Heart left ventricle (tissue), 16 donors: ENCODE measurements at regions not wholly inside any gene's neighbourhood (a gene's known extent, or its start where the extent isn't known, plus 50 kb on each side); places are given as distances from the start of the nearest gene placed in this dataset.

Experiments used
- ATAC-seq, 4 donors: fragments of 200-7000 bp; cut with Tn5 transposase; one replicate each; pipeline ENCODE4 v1.9.1; 2020 to 2022; ENCODE audit warnings: moderate library complexity in 4 of 4, mild to moderate bottlenecking in 3 of 4, moderate number of reproducible peaks in 1 of 4
- DNase-seq, 5 donors: peaks; one replicate each; pipeline ENCODE4 v3.0.0-alpha.2; 2020
- H3K27ac ChIP-seq, 12 donors: fragments of 200-600 bp; sonication (generic) in 4 of 12; one replicate each; pipeline versions ENCODE4 v1.5.0 to v1.8.0; 2016 to 2022; ENCODE audit warnings: mild to moderate bottlenecking in 2 of 12
- H3K27me3 ChIP-seq, 9 donors: fragments of 200-600 bp; sonication (generic) in 2 of 9; one replicate each; pipeline versions ENCODE4 v1.5.1 to v1.8.0; 2016 to 2022; ENCODE audit warnings: mild to moderate bottlenecking in 3 of 9
- H3K36me3 ChIP-seq, 9 donors: fragments of 200-600 bp; sonication (generic) in 2 of 9; one replicate each; pipeline versions ENCODE4 v1.5.0 to v1.8.0; 2018 to 2022; ENCODE audit warnings: mild to moderate bottlenecking in 2 of 9
- H3K4me1 ChIP-seq, 12 donors: fragments of 200-600 bp; sonication (generic) in 4 of 12; one replicate each; pipeline versions ENCODE4 v1.5.0 to v1.8.0; 2016 to 2022; ENCODE audit warnings: mild to moderate bottlenecking in 3 of 12
- H3K4me3 ChIP-seq, 12 donors: fragments of 200-600 bp; sonication (generic) in 4 of 12; one replicate each; pipeline versions ENCODE4 v1.5.0 to v1.8.0; 2017 to 2022; ENCODE audit warnings: mild to moderate bottlenecking in 9 of 12, moderate library complexity in 4 of 12
- H3K9me3 ChIP-seq, 12 donors: fragments of 200-600 bp; sonication (generic) in 4 of 12; one replicate each; pipeline versions ENCODE4 v1.5.0 to v1.8.0; 2016 to 2022; ENCODE audit warnings: mild to moderate bottlenecking in 1 of 12
- POLR2A ChIP-seq, 2 donors: fragments of 450-650 bp; IDR thresholded peaks; one replicate each; pipeline ENCODE4 v1.6.1; 2017; ENCODE audit warnings: antibody characterized with exemption in 2 of 2, mild to moderate bottlenecking in 2 of 2, moderate library complexity in 2 of 2
- WGBS, 4 donors: extraction: QIAGEN DNeasy Blood & Tissue Kit in 2 of 4; methylation state at CpG; one replicate each; pipeline versions ENCODE4 v1.1.5 to v1.1.7; 2013 to 2018; 5-methylcytosine and 5-hydroxymethylcytosine counted together
- intact Hi-C, 10 donors: fragments of 100-400 bp; cut with DNase I; formaldehyde crosslinking; loops; one replicate each; pipeline versions ENCODE4 v1.11.1 to v1.14.2; 2022
- TF ChIP-seq, protein P1 (sequence below), 12 donors: fragments of 200-600 bp; sonication (generic) in 4 of 12; IDR thresholded peaks; one replicate each; pipeline versions ENCODE4 v1.5.0 to v1.8.0; 2018 to 2022; ENCODE audit warnings: antibody characterized with exemption in 12 of 12, mild to moderate bottlenecking in 5 of 12
- donor health status: ischemic (EF 13 %, LVEDD 7.1; RV severe dilation, severe dysfunction).
- donor health status: healthy with polysubstance abuse.
- donor health status: DM: no; HTN: yes; CAD: no.
- donor health status: DM: no; HTN: no; CAD: no.
- donor health status: ischemic (EF 25% LVEDD 6.9; RV normal size, moderate dysfunction).
- donor health status: ischemic (EF 25% LVEDD 5.7; RV mildly dilated, moderate dysfunction).
- donor health status: healthy.
- donor health status: DM: yes; HTN: yes; CAD: no.
- donor health status: ischemic (EF 35%, LVEDD 5.7; RV mildly dilated, moderate dysfunction).
- donor health status: nonischemic (EF 11% LVEDD 7.7; RV severe dilation, severe dysfunction).
- donor health status: DM: yes; HTN: yes; CAD: no.
- donor health status: PGD.
- donor health status: ischemic (EF 29% LVEDD 5.4; RV normal size, mild dysfunction).
- donor health status: nonischemic (EF 23%, LVEDD 6.1; RV moderate dilation, normal function).

DNA sequence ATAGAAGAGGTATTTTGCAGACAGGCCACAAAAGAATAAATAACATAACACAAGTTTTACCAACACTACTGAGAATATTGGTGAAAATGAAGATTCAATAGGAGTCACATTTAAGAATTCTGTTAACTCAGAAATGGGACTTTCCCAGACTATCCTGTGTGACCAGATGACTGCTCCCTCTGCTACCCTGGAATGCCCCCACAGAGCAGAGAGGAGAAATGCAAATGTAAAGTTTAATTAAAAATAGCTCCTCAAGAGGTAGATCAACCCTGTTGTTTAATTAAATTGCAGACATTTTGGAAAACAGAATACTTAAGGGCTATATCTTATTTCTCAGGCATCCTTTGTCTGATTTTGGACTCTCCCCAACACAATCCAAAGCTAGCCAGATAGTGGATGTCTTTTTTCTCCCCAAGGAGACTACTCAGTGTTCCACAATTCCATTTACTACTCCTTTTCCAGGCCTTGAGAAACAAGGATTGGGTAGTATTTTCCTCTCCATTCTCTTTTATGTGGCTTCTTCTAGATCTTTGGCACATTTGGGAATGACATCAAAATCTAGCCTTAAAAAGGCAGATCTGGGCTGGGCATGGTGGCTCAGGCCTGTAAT lies 104.7 kb upstream of the TSC22D1 start:
- Histone ChIP-seq H3K4me3 (no peak overlapping the region), H3K27ac (no peak overlapping the region), H3K27me3 (no peaks in the 10 kb centered on the region), H3K4me1 (peaks cover 0 to 3% (median 0%) of the 10 kb centered on the region in 12 donors), H3K9me3 (peaks cover 0 to 2% (median 0%) of the 10 kb centered on the region in 12 donors), H3K36me3 (no peaks in the 10 kb centered on the region)
- DNase-seq, result no peak
- TF ChIP-seq, protein P1, sequence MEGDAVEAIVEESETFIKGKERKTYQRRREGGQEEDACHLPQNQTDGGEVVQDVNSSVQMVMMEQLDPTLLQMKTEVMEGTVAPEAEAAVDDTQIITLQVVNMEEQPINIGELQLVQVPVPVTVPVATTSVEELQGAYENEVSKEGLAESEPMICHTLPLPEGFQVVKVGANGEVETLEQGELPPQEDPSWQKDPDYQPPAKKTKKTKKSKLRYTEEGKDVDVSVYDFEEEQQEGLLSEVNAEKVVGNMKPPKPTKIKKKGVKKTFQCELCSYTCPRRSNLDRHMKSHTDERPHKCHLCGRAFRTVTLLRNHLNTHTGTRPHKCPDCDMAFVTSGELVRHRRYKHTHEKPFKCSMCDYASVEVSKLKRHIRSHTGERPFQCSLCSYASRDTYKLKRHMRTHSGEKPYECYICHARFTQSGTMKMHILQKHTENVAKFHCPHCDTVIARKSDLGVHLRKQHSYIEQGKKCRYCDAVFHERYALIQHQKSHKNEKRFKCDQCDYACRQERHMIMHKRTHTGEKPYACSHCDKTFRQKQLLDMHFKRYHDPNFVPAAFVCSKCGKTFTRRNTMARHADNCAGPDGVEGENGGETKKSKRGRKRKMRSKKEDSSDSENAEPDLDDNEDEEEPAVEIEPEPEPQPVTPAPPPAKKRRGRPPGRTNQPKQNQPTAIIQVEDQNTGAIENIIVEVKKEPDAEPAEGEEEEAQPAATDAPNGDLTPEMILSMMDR (IDR thresholded peaks at IDR 0.05), result no peak
- no peak for TF ChIP-seq POLR2A (IDR thresholded peaks at IDR 0.05)
- no peak for ATAC-seq
- intact Hi-C loops, result no loop called here

DNA sequence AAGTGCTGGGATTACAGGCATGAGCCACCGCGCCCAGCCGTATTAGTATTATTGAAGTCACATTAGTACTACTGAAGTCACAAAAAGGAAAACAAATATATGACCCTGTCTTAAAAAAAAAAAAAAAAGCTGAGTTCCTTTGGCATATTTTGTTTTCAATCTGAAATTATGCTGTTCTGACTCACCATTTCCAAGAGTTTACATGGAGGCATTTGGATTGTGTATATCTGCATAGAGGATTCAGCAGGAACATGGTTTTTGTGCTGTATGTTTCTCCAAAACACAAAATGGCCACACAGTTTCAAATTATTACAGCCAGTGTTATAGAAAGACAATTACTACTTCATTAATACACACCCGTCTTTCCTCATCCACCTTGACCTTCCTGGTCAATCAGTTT lies 103.5 kb upstream of the TSC22D1 start:
- H3K4me3 ChIP-seq, result no peak overlapping the region
- H3K36me3 ChIP-seq, result no peaks in the 10 kb centered on the region
- TF ChIP-seq, protein P1 (IDR thresholded peaks at IDR 0.05), result no peak
- no peak for TF ChIP-seq POLR2A (IDR thresholded peaks at IDR 0.05)
- no peak overlapping the region for H3K27ac ChIP-seq
- no peaks in the 10 kb centered on the region for H3K9me3 ChIP-seq
- WGBS, 4 donors, result 74 to 84% (median 78%) methylated on average over 4 of the region's 4 CpGs
- peaks cover 0 to 3% (median 0%) of the 10 kb centered on the region in 12 donors for H3K4me1 ChIP-seq
- ATAC-seq (no peak), DNase-seq (no peak)
- no peaks in the 10 kb centered on the region for H3K27me3 ChIP-seq
- intact Hi-C loops, result no loop called here

DNA sequence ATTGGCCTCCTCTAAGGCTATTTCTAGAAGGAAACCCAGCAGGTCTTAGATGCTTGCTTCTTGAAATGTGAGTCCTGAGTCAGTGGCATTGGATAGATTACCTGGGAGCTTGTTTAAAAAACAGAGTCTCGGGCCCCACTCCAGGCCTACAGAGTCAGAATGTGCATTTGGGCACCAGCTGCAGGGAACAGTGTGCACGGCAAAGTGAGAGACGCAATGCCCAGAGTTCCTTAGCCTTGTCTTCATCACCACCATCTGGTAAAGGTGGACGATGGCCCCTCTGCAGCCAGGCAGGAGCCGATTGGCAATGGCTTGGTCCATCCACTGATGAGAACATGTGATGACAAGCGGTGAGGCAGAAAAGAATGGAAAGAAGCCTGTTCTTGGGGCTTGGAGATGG lies 102.1 kb upstream of the TSC22D1 start:
- no peak for ATAC-seq

DNA sequence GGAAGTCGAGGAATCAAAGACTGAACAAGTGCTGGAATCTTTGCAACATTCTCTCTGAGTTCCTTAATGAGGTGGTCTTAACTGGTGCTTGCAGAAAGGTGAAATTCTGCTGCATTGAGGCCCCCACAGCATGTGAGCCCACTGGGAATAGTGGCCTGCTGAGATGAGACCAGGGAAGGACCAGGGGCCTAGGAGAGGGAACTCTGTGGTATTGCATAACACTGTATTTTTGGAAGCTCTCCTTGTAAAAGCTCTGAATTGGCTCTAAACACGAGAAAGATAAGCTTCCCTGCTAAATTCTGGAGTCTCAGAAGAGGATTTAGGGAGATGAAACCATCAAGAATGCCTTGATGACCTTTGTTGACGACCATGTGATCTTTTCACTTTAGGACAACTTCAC lies 100.4 kb upstream of the TSC22D1 start:
- H3K27me3 ChIP-seq, result no peaks in the 10 kb centered on the region
- no peaks in the 10 kb centered on the region for H3K9me3 ChIP-seq
- DNase-seq (no peak), ATAC-seq (no peak)
- no peak overlapping the region for H3K4me3 ChIP-seq
- peaks cover 0 to 3% (median 0%) of the 10 kb centered on the region in 12 donors for H3K4me1 ChIP-seq
- no peak overlapping the region for H3K27ac ChIP-seq
- intact Hi-C loops, result no loop called here
- no peaks in the 10 kb centered on the region for H3K36me3 ChIP-seq
- no peak for TF ChIP-seq POLR2A (IDR thresholded peaks at IDR 0.05)
- TF ChIP-seq, protein P1 (IDR thresholded peaks at IDR 0.05), result no peak
- 60 to 79% (median 71%) methylated on average over 3 of the region's 3 CpGs for WGBS, 4 donors

More for the DNA sequence above, 102.1 kb upstream of the TSC22D1 start:
- Histone ChIP-seq H3K4me3 (no peak overlapping the region), H3K4me1 (peaks cover 0 to 3% (median 0%) of the 10 kb centered on the region in 12 donors), H3K9me3 (no peaks in the 10 kb centered on the region), H3K36me3 (no peaks in the 10 kb centered on the region), H3K27me3 (no peaks in the 10 kb centered on the region), H3K27ac (no peak overlapping the region)
- TF ChIP-seq POLR2A (IDR thresholded peaks at IDR 0.05), result no peak
- TF ChIP-seq, protein P1 (IDR thresholded peaks at IDR 0.05), result no peak
- intact Hi-C loops, result no loop called here
- 93 to 96% (median 95%) methylated on average over 6 of the region's 6 CpGs for WGBS, 4 donors
- no peak for DNase-seq
